Kidney (tissue), 13 donors: ENCODE measurements at regions not wholly inside any gene's neighbourhood (a gene's known extent, or its start where the extent isn't known, plus 50 kb on each side); places are given as distances from the start of the nearest gene placed in this dataset.

Experiments used
- DNase-seq, 5 donors: peaks; one replicate each; pipeline ENCODE4 v3.0.0-alpha.2; 2013 to 2020
- FAIRE-seq: peaks from 2 replicates; lab custom pipeline; 2012; peaks lifted over from hg19 to GRCh38; lab: Jason Lieb, UNC
- H3K27ac ChIP-seq, 2 donors: one replicate each; pipeline ENCODE4 v1.7.0; 2013; ENCODE audit warnings: low read depth in 2 of 2, low read length in 2 of 2, inconsistent platforms in 1 of 2
- H3K27me3 ChIP-seq: one replicate; pipeline ENCODE4 v1.7.1; 2013; ENCODE audit warnings: low read length, inconsistent platforms; ENCODE audit not compliant: control insufficient read depth, insufficient read depth
- H3K36me3 ChIP-seq, 3 donors: one replicate each; pipeline versions ENCODE4 v1.7.0 to v1.7.1; 2013; ENCODE audit warnings: low read length in 3 of 3, control low read depth in 1 of 3, inconsistent platforms in 1 of 3; ENCODE audit not compliant: insufficient read depth in 3 of 3, control insufficient read depth in 2 of 3
- H3K4me1 ChIP-seq, 3 donors: one replicate each; pipeline versions ENCODE4 v1.7.0 to v1.7.1; 2013; ENCODE audit warnings: low read length in 3 of 3, inconsistent platforms in 1 of 3, low read depth in 1 of 3; ENCODE audit not compliant: control insufficient read depth in 2 of 3, insufficient read depth in 2 of 3
- H3K4me3 ChIP-seq, 3 donors: one replicate each; pipeline versions ENCODE4 v1.7.0 to v1.8.1; 2013; ENCODE audit warnings: low read length in 3 of 3, control low read depth in 1 of 3, inconsistent platforms in 1 of 3
- H3K9ac ChIP-seq, 3 donors: one replicate each; pipeline versions ENCODE4 v1.7.0 to v1.7.1; 2013; ENCODE audit warnings: low read length in 3 of 3, control low read depth in 1 of 3, inconsistent platforms in 1 of 3
- H3K9me3 ChIP-seq, 3 donors: one replicate each; pipeline versions ENCODE4 v1.7.0 to v1.7.1; 2013; ENCODE audit warnings: low read length in 3 of 3, control low read depth in 1 of 3, inconsistent platforms in 1 of 3; ENCODE audit not compliant: control insufficient read depth in 2 of 3, insufficient read depth in 1 of 3
- CTCF ChIP-seq: IDR thresholded peaks from 3 replicates; pipeline ENCODE4 v1.5.1; 2012; ENCODE audit warnings: mild to moderate bottlenecking, moderate library complexity, borderline replicate concordance; ENCODE audit not compliant: insufficient read depth; ENCODE audit errors: extremely low read depth
- intact Hi-C: fragments of 100-400 bp; cut with DNase I; formaldehyde crosslinking; loops from one replicate; pipeline ENCODE4 v1.11.1; 2022
- donor health status: control.
- donor health status: control.
- donor health status: control.
- donor health status: control.
- donor health status: control.
- donor health status: DM: yes; HTN: yes; CAD: no.
- donor health status: Normal renal cell carcinoma (clear cell type).

DNA sequence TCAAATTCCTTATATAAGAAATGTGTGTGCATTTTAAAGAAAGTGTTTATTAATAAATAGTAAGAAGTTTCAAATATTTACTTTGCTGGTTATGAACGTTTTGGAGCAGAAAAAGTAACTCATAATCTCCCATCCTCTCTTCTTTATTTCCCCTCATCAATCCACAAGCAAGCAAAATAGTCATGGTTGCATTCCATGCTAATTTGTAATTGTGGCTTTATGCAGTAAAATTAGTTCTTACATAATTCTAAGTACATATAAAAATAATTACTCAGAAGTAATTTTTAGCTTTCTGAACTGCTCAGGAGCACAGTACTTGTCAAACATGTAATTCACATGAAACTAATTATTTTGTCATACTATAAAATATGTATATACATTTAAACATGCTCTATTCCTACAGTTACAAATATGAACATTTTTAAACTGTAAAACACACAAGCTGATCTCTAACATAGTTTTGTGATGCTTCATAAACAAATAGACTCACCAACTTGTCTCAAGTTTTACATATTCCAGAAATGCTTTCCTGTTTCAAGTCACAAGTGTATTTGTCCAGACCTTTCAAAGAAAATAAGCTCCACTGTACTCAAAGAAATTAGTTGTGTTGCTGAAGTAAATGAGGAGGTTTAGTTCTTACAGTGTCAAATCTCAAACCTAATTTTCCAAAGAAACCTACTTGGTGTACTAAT is 218.9 kb downstream of the PABPC4L start:
- Histone ChIP-seq H3K27ac (no peak overlapping the region), H3K36me3 (no peaks in the 10 kb centered on the region), H3K9me3 (no peaks in the 10 kb centered on the region), H3K4me1 (no peaks in the 10 kb centered on the region), H3K9ac (no peak overlapping the region), H3K27me3 (no peaks in the 10 kb centered on the region), H3K4me3 (no peak overlapping the region)
- DNase-seq (no peak), FAIRE-seq (no peak)
- intact Hi-C loops = no loop called here
- TF ChIP-seq CTCF = no peak

DNA sequence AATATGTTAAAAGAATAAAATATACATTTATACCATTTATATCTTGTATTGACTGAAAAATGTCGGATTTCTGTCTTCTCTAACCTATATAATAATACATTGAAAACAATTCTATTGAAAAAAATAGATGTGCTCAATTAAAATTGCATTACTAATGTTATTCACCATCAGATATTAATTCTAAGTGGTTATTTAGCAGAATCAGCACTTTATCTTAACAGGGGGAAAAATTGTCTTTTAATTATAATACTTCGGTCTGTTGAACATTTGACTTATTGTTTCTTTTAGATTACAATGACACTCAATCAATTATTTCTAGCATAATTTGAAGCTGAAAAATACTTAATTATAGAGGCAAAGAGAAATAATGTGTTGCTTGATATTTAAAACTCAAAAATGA is 220.3 kb downstream of the PABPC4L start:
- H3K4me3 ChIP-seq = no peak overlapping the region
- H3K36me3 ChIP-seq = no peaks in the 10 kb centered on the region
- no peak for TF ChIP-seq CTCF
- H3K9me3 ChIP-seq = no peaks in the 10 kb centered on the region
- FAIRE-seq (no peak), DNase-seq (no peak)
- H3K27me3 ChIP-seq = no peaks in the 10 kb centered on the region
- no peaks in the 10 kb centered on the region for H3K4me1 ChIP-seq
- intact Hi-C loops = no loop called here
- no peak overlapping the region for H3K9ac ChIP-seq
- H3K27ac ChIP-seq = no peak overlapping the region

DNA sequence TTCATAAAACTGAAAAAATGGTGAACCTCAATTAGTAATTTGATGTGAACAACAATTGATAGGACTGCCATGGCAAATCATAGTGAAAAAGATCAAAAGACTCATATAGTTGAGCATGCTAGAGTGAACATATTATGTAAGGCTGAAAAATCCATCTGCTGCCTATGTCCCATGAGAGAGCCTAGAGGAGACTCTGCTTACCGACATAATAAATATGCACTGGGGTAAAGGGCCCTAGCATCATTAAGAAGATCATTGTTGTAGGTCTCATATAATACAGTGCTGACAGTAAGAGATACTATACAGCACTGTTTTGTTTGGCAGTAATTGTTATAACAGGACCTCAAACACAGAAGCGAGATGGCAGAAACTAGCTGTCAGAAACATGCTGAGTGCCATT is 229.0 kb downstream of the PABPC4L start:
- Histone ChIP-seq H3K9me3 (peaks cover 0 to 2% (median 0%) of the 10 kb centered on the region in 3 donors), H3K4me1 (no peaks in the 10 kb centered on the region), H3K36me3 (no peaks in the 10 kb centered on the region), H3K9ac (no peak overlapping the region), H3K27ac (no peak overlapping the region), H3K4me3 (no peak overlapping the region), H3K27me3 (no peaks in the 10 kb centered on the region)
- FAIRE-seq (no peak), DNase-seq (no peak)
- intact Hi-C loops = no loop called here
- TF ChIP-seq CTCF = no peak
